ENCODE measurements at regions not wholly inside any gene's neighbourhood (a gene's known extent, or its start where the extent isn't known, plus 50 kb on each side); places are given as distances from the start of the nearest gene placed in this dataset.

DNA sequence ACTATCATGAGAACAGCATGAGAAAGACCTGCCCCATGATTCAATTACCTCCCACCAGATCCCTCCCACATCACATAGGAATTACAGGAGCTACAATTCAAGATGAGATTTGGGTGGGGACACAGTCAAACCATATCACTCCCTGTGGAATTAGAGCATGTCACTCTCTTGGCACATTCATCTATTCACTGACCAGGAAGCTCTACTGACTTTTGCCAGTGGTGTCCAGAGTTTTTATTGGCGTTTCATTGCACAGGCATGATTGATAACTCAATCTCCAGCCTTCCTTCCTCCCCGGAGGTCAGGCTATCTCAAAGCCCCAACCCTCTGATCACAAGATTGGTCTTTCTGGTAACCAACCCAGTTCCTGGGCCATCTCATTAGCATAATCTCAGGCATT is 478.9 kb upstream of the NRP1 start:
- no peak for TF ChIP-seq EZH2phosphoT487 (IDR thresholded peaks at IDR 0.05; ENCODE audit: borderline replicate concordance)
- TF ChIP-seq, protein P1, sequence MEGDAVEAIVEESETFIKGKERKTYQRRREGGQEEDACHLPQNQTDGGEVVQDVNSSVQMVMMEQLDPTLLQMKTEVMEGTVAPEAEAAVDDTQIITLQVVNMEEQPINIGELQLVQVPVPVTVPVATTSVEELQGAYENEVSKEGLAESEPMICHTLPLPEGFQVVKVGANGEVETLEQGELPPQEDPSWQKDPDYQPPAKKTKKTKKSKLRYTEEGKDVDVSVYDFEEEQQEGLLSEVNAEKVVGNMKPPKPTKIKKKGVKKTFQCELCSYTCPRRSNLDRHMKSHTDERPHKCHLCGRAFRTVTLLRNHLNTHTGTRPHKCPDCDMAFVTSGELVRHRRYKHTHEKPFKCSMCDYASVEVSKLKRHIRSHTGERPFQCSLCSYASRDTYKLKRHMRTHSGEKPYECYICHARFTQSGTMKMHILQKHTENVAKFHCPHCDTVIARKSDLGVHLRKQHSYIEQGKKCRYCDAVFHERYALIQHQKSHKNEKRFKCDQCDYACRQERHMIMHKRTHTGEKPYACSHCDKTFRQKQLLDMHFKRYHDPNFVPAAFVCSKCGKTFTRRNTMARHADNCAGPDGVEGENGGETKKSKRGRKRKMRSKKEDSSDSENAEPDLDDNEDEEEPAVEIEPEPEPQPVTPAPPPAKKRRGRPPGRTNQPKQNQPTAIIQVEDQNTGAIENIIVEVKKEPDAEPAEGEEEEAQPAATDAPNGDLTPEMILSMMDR (conservative IDR thresholded peaks at IDR 0.05; ENCODE audit: low read length): no peak
